HepG2 (cell line): ENCODE measurements at regions not wholly inside any gene's neighbourhood (a gene's known extent, or its start where the extent isn't known, plus 50 kb on each side); places are given as distances from the start of the nearest gene placed in this dataset.
A peak's percentile ranks its signal among the peaks of the same experiment; 100 is the strongest.

Experiments
- CCAR2 ChIP-seq: fragments of 200-400 bp; formaldehyde crosslinking; optimal IDR thresholded peaks from 2 replicates; pipeline ENCODE3; 2018; ENCODE audit warnings: low read depth, mild to moderate bottlenecking, low read length, moderate library complexity
- GFI1 ChIP-seq: sonication (generic); formaldehyde crosslinking; IDR thresholded peaks from 2 replicates; pipeline ENCODE4 v1.5.0; 2020; ENCODE audit warnings: missing genetic modification reagents, mild to moderate bottlenecking, borderline replicate concordance
- ISX ChIP-seq: sonication (generic); formaldehyde crosslinking; conservative IDR thresholded peaks from 2 replicates; pipeline ENCODE4 v1.5.0; 2020; ENCODE audit warnings: missing genetic modification reagents
- MAZ ChIP-seq, 2 experiments: sonication (generic) in 1 of 2; formaldehyde crosslinking in 1 of 2; IDR thresholded peaks; 2 replicates each; pipeline versions ENCODE4 v1.5.0 to v1.6.1; 2012 to 2020; ENCODE audit warnings: low read depth in 2 of 2, mild to moderate bottlenecking in 2 of 2, borderline replicate concordance in 1 of 2, improper control_type of control experiment in 1 of 2, low read length in 1 of 2, missing genetic modification reagents in 1 of 2, moderate library complexity in 1 of 2
- MED13 ChIP-seq: sonication (generic); formaldehyde crosslinking; IDR thresholded peaks from 2 replicates; pipeline ENCODE4 v1.5.0; 2020; ENCODE audit warnings: missing genetic modification reagents
- MIXL1 ChIP-seq: IDR thresholded peaks from 2 replicates; pipeline ENCODE4 v1.6.1; 2016
- NCOA2 ChIP-seq: sonication (generic); formaldehyde crosslinking; IDR thresholded peaks from 2 replicates; pipeline ENCODE4 v1.8.0; 2022; ENCODE audit warnings: inconsistent platforms
- REPIN1 ChIP-seq: sonication (generic); formaldehyde crosslinking; IDR thresholded peaks from 2 replicates; pipeline ENCODE4 v1.8.0; 2022; ENCODE audit warnings: missing genetic modification reagents, low read depth, mild to moderate bottlenecking, borderline replicate concordance
- SNAPC2 ChIP-seq: sonication (generic); formaldehyde crosslinking; IDR thresholded peaks from 2 replicates; pipeline ENCODE4 v1.8.1; 2022; ENCODE audit warnings: mild to moderate bottlenecking, missing genetic modification reagents
- SP2 ChIP-seq: sonication (generic); formaldehyde crosslinking; IDR thresholded peaks from 2 replicates; pipeline ENCODE4 v1.5.1; 2020; ENCODE audit warnings: mild to moderate bottlenecking, missing genetic modification reagents
- TERF1 ChIP-seq: sonication (generic); formaldehyde crosslinking; IDR thresholded peaks from 2 replicates; pipeline ENCODE4 v1.8.0; 2022; ENCODE audit warnings: mild to moderate bottlenecking, missing genetic modification reagents, moderate library complexity
- ZBTB37 ChIP-seq: sonication (generic); formaldehyde crosslinking; IDR thresholded peaks from 2 replicates; pipeline ENCODE4 v1.4.0; 2020; ENCODE audit warnings: mild to moderate bottlenecking, missing genetic modification reagents
- ZFX ChIP-seq: sonication (generic); formaldehyde crosslinking; IDR thresholded peaks from 2 replicates; pipeline ENCODE4 v1.4.0; 2020; ENCODE audit warnings: mild to moderate bottlenecking, low read depth, missing genetic modification reagents, moderate library complexity
- ZNF10 ChIP-seq: sonication (generic); formaldehyde crosslinking; IDR thresholded peaks from 2 replicates; pipeline ENCODE4 v1.4.0; 2020; ENCODE audit warnings: mild to moderate bottlenecking, low read depth, missing genetic modification reagents, borderline replicate concordance
- ZNF101 ChIP-seq: sonication (generic); formaldehyde crosslinking; IDR thresholded peaks from 2 replicates; pipeline ENCODE4 v1.4.0; 2020; ENCODE audit warnings: mild to moderate bottlenecking, low read depth, missing genetic modification reagents, borderline replicate concordance
- ZNF276 ChIP-seq: sonication (generic); formaldehyde crosslinking; IDR thresholded peaks from 2 replicates; pipeline ENCODE4 v1.4.0; 2020; ENCODE audit warnings: mild to moderate bottlenecking, low read depth, missing genetic modification reagents
- ZNF383 ChIP-seq: sonication (generic); formaldehyde crosslinking; IDR thresholded peaks from 2 replicates; pipeline ENCODE4 v1.4.0; 2020; ENCODE audit warnings: missing genetic modification reagents, mild to moderate bottlenecking, borderline replicate concordance
- ZNF484 ChIP-seq: sonication (generic); formaldehyde crosslinking; IDR thresholded peaks from 2 replicates; pipeline ENCODE4 v1.5.1; 2020; ENCODE audit warnings: mild to moderate bottlenecking, low read depth, missing genetic modification reagents, borderline replicate concordance
- ZNF549 ChIP-seq: sonication (generic); formaldehyde crosslinking; IDR thresholded peaks from 2 replicates; pipeline ENCODE4 v1.5.0; 2020; ENCODE audit warnings: missing genetic modification reagents
- ZNF770 ChIP-seq: sonication (generic); formaldehyde crosslinking; IDR thresholded peaks from 2 replicates; pipeline ENCODE4 v1.5.0; 2020; ENCODE audit warnings: mild to moderate bottlenecking, missing genetic modification reagents
- ZNF776 ChIP-seq: sonication (generic); formaldehyde crosslinking; IDR thresholded peaks from 2 replicates; pipeline ENCODE4 v1.4.0; 2020; ENCODE audit warnings: mild to moderate bottlenecking, missing genetic modification reagents
- ZNF891 ChIP-seq: sonication (generic); formaldehyde crosslinking; IDR thresholded peaks from 2 replicates; pipeline ENCODE4 v1.5.0; 2020; ENCODE audit warnings: mild to moderate bottlenecking, missing genetic modification reagents
- ZSCAN20 ChIP-seq: sonication (generic); formaldehyde crosslinking; IDR thresholded peaks from 2 replicates; pipeline ENCODE4 v1.4.0; 2020; ENCODE audit warnings: missing genetic modification reagents, mild to moderate bottlenecking, borderline replicate concordance

GRCh38 chr5:96117771-96118651 lies 156.4 kb upstream of the ELL2 start (continued):
- peak; percentile 97 for TF ChIP-seq GFI1 (CRISPR knock-in tag)
- no peak for TF ChIP-seq ZNF10
- TF ChIP-seq ZNF484 (CRISPR knock-in tag) = no peak
- no peak for TF ChIP-seq ZNF101 (CRISPR knock-in tag)
- no peak for TF ChIP-seq MAZ (IDR thresholded peaks at IDR 0.05; ENCODE audit: borderline replicate concordance, low read depth, low read length)
- no peak for TF ChIP-seq MAZ (CRISPR knock-in tag; IDR thresholded peaks at IDR 0.05; ENCODE audit: low read depth)
- 0 out of 2 replicates have a peak, but pooled peaks have one; percentile 20 for TF ChIP-seq ZSCAN20
- TF ChIP-seq ZNF276 (CRISPR knock-in tag) = no peak
- no peak for TF ChIP-seq SP2 (CRISPR knock-in tag)
- no peak for TF ChIP-seq ZNF383 (CRISPR knock-in tag)
- no peak for TF ChIP-seq ZNF549 (CRISPR knock-in tag)
- TF ChIP-seq NCOA2 (CRISPR knock-in tag) = peak; percentile 96
- no peak for TF ChIP-seq ZNF891 (CRISPR knock-in tag)
- peak; percentile 21; the same call in 1 of the 2 replicates for TF ChIP-seq ZFX (CRISPR knock-in tag)
- no peak for TF ChIP-seq ZNF776
- TF ChIP-seq MIXL1 = peak; percentile 96
- no peak for TF ChIP-seq TERF1
- TF ChIP-seq ZBTB37 (CRISPR knock-in tag) = no peak
- TF ChIP-seq SNAPC2 = 0 out of 2 replicates have a peak, but pooled peaks have one; percentile 65
- no peak for TF ChIP-seq CCAR2
- peak; percentile 65; the same call in 1 of the 2 replicates for TF ChIP-seq REPIN1 (CRISPR knock-in tag)
- 0 out of 2 replicates have a peak, but pooled peaks have one; percentile 41 for TF ChIP-seq ISX (CRISPR knock-in tag)
- TF ChIP-seq MED13 (CRISPR knock-in tag) = peak; percentile 77; the same call in 1 of the 2 replicates
- no peak for TF ChIP-seq ZNF770 (CRISPR knock-in tag)
